ENCODE measurements at regions not wholly inside any gene's neighbourhood (a gene's known extent, or its start where the extent isn't known, plus 50 kb on each side); places are given as distances from the start of the nearest gene placed in this dataset.

- TF ChIP-seq MAX (IDR thresholded peaks at IDR 0.05; ENCODE audit: low read depth, low read length) (no peak), POLR2A (IDR thresholded peaks at IDR 0.05; ENCODE audit: extremely low read depth, insufficient read length) (no peak), MYC (IDR thresholded peaks at IDR 0.05; ENCODE audit: low read depth, low read length) (no peak), CTCF (IDR thresholded peaks at IDR 0.05; ENCODE audit: low read depth, low read length) (no peak)
- DNase-seq (ENCODE audit: low read depth), result no peak
Measured at GRCh38 chr22:47299863-47300697, 537.6 kb downstream of the TBC1D22A start.

GRCh38 chr22:47299211-47299862, 536.9 kb downstream of the TBC1D22A start:
- TF ChIP-seq MAX (IDR thresholded peaks at IDR 0.05; ENCODE audit: low read depth, low read length), result no peak
- TF ChIP-seq MYC (IDR thresholded peaks at IDR 0.05; ENCODE audit: low read depth, low read length), result no peak
- TF ChIP-seq CTCF (IDR thresholded peaks at IDR 0.05; ENCODE audit: low read depth, low read length), result no peak
- no peak for TF ChIP-seq POLR2A (IDR thresholded peaks at IDR 0.05; ENCODE audit: extremely low read depth, insufficient read length)
- no peak overlapping the region for H3K4me3 ChIP-seq (ENCODE audit: low read depth, low read length)
- DNase-seq (ENCODE audit: low read depth), result no peak

More at GRCh38 chr22:47299863-47300697, 537.6 kb downstream of the TBC1D22A start:
- H3K4me3 ChIP-seq (ENCODE audit: low read depth, low read length), result no peak overlapping the region

GRCh38 chr22:47298017-47298785, 535.8 kb downstream of the TBC1D22A start:
- TF ChIP-seq MAX (IDR thresholded peaks at IDR 0.05; ENCODE audit: low read depth, low read length), result no peak
- no peak for TF ChIP-seq POLR2A (IDR thresholded peaks at IDR 0.05; ENCODE audit: extremely low read depth, insufficient read length)
- TF ChIP-seq CTCF (IDR thresholded peaks at IDR 0.05; ENCODE audit: low read depth, low read length), result no peak
- no peak for DNase-seq (ENCODE audit: low read depth)
- no peak overlapping the region for H3K4me3 ChIP-seq (ENCODE audit: low read depth, low read length)

GRCh38 chr22:47297261-47298016, 535.0 kb downstream of the TBC1D22A start:
- DNase-seq (ENCODE audit: low read depth), result no peak
- no peak overlapping the region for H3K4me3 ChIP-seq (ENCODE audit: low read depth, low read length)
- TF ChIP-seq MAX (IDR thresholded peaks at IDR 0.05; ENCODE audit: low read depth, low read length) (no peak), POLR2A (IDR thresholded peaks at IDR 0.05; ENCODE audit: extremely low read depth, insufficient read length) (no peak), MYC (IDR thresholded peaks at IDR 0.05; ENCODE audit: low read depth, low read length) (no peak), CTCF (IDR thresholded peaks at IDR 0.05; ENCODE audit: low read depth, low read length) (no peak)

All from NB4 (cell line).